ENCODE measurements at regions not wholly inside any gene's neighbourhood (a gene's known extent, or its start where the extent isn't known, plus 50 kb on each side); places are given as distances from the start of the nearest gene placed in this dataset.

- Histone ChIP-seq H3K4me1 (ENCODE audit: insufficient read depth, low read length) (no peaks in the 10 kb centered on the region), H3K4me3 (ENCODE audit: low read length) (no peak overlapping the region), H3K27me3 (ENCODE audit: control insufficient read depth in 1 of 2, insufficient read depth in 2 of 2, low read length in 2 of 2) (no peaks in the 10 kb centered on the region), H3K27ac (ENCODE audit: low read depth in 1 of 2, low read length in 2 of 2) (no peak overlapping the region), H3K9me3 (ENCODE audit: control insufficient read depth in 1 of 2, insufficient read depth in 1 of 2, low read length in 2 of 2) (no peaks in the 10 kb centered on the region), H3K36me3 (ENCODE audit: insufficient read depth, low read length) (no peaks in the 10 kb centered on the region)
- CTCF ChIA-PET, result interaction anchor here (0.9 kb wide), 1 partner anchor 161 kb away, joined by 3 read pairs; no protein-coding TSS in a partner anchor
- Mint-ChIP-seq H3K27ac (no peak overlapping the region), H3K9me3 (no peaks in the 10 kb centered on the region), H3K4me1 (ENCODE audit: low read depth) (no peaks in the 10 kb centered on the region), H3K36me3 (ENCODE audit: low read depth) (no peaks in the 10 kb centered on the region), H3K4me3 (no peak overlapping the region), H3K27me3 (peaks cover 8% of the 10 kb centered on the region)
- peak; percentile 48 for TF ChIP-seq CTCF (IDR thresholded peaks at IDR 0.05)
- POLR2A ChIA-PET, result interaction anchor here (1.1 kb wide), 1 partner anchor 117 kb away, joined by 3 read pairs; no protein-coding TSS in a partner anchor
- ATAC-seq (ENCODE audit: poor library complexity) (peak; percentile 63), DNase-seq (peak in 4 of 14 experiments; percentile 0 to 36 (median 28))
- intact Hi-C loops (cut with DNase I, micrococcal nuclease), result loop anchor here (2.0 kb wide), 1 partner anchor 115 kb away; no protein-coding TSS in a partner anchor
Observed at GRCh38 chrX:49761481-49761880, 65.7 kb upstream of the PAGE1 start.

- H3K27ac Mint-ChIP-seq, result no peak overlapping the region
- TF ChIP-seq CTCF (IDR thresholded peaks at IDR 0.05), result no peak
- H3K36me3 Mint-ChIP-seq (ENCODE audit: low read depth), result no peaks in the 10 kb centered on the region
- H3K4me1 ChIP-seq (ENCODE audit: insufficient read depth, low read length), result no peaks in the 10 kb centered on the region
- peaks cover 0 to 3% of the 10 kb centered on the region in 2 experiments for H3K27me3 ChIP-seq (ENCODE audit: control insufficient read depth in 1 of 2, insufficient read depth in 2 of 2, low read length in 2 of 2)
- ChIA-PET CTCF (no interaction called here), POLR2A (interaction anchor here (1.1 kb wide), 1 partner anchor 118 kb away, joined by 3 read pairs; no protein-coding TSS in a partner anchor)
- no peak overlapping the region for H3K4me3 Mint-ChIP-seq
- intact Hi-C loops (cut with DNase I, micrococcal nuclease), result loop anchor here (2.0 kb wide), 1 partner anchor 116 kb away; no protein-coding TSS in a partner anchor
- no peak overlapping the region for H3K27ac ChIP-seq (ENCODE audit: low read depth in 1 of 2, low read length in 2 of 2)
- no peaks in the 10 kb centered on the region for H3K4me1 Mint-ChIP-seq (ENCODE audit: low read depth)
- ATAC-seq (ENCODE audit: poor library complexity), result no peak
- H3K36me3 ChIP-seq (ENCODE audit: insufficient read depth, low read length), result no peaks in the 10 kb centered on the region
- no peaks in the 10 kb centered on the region for H3K9me3 ChIP-seq (ENCODE audit: control insufficient read depth in 1 of 2, insufficient read depth in 1 of 2, low read length in 2 of 2)
- no peak for DNase-seq
- H3K9me3 Mint-ChIP-seq, result no peaks in the 10 kb centered on the region
- no peak overlapping the region for H3K4me3 ChIP-seq (ENCODE audit: low read length)
- H3K27me3 Mint-ChIP-seq, result peaks cover 13% of the 10 kb centered on the region
Observed at GRCh38 chrX:49760290-49760890, 64.6 kb upstream of the PAGE1 start.

- no peaks in the 10 kb centered on the region for H3K36me3 Mint-ChIP-seq (ENCODE audit: low read depth)
- Histone ChIP-seq H3K9me3 (ENCODE audit: control insufficient read depth in 1 of 2, insufficient read depth in 1 of 2, low read length in 2 of 2) (no peaks in the 10 kb centered on the region), H3K4me1 (ENCODE audit: insufficient read depth, low read length) (no peaks in the 10 kb centered on the region), H3K4me3 (ENCODE audit: low read length) (no peak overlapping the region), H3K27me3 (ENCODE audit: control insufficient read depth in 1 of 2, insufficient read depth in 2 of 2, low read length in 2 of 2) (peaks cover 0 to 3% of the 10 kb centered on the region in 2 experiments), H3K36me3 (ENCODE audit: insufficient read depth, low read length) (no peaks in the 10 kb centered on the region), H3K27ac (ENCODE audit: low read depth in 1 of 2, low read length in 2 of 2) (no peak overlapping the region)
- POLR2A ChIA-PET, result no interaction called here
- no peak for ATAC-seq (ENCODE audit: poor library complexity)
- CTCF ChIA-PET, result no interaction called here
- no peak for DNase-seq
- no peak overlapping the region for H3K27ac Mint-ChIP-seq
- no peak for TF ChIP-seq CTCF (IDR thresholded peaks at IDR 0.05)
- H3K4me1 Mint-ChIP-seq (ENCODE audit: low read depth), result peaks cover 4% of the 10 kb centered on the region
- no peak overlapping the region for H3K4me3 Mint-ChIP-seq
- H3K27me3 Mint-ChIP-seq, result peaks cover 19% of the 10 kb centered on the region
- no peaks in the 10 kb centered on the region for H3K9me3 Mint-ChIP-seq
- intact Hi-C loops (cut with DNase I, micrococcal nuclease), result loop anchor here in 1 of 2 experiments (10.0 kb wide), 1 partner anchor 762 kb away; no protein-coding TSS in a partner anchor
Observed at GRCh38 chrX:49756692-49757091, 60.9 kb upstream of the PAGE1 start.

Data from CD4-positive, alpha-beta T cell (primary cell).